ENCODE measurements at regions not wholly inside any gene's neighbourhood (a gene's known extent, or its start where the extent isn't known, plus 50 kb on each side); places are given as distances from the start of the nearest gene placed in this dataset.

GRCh38 chr2:16246911-16247310 lies 306.6 kb downstream of the MYCN start:
- no peaks in the 10 kb centered on the region for H3K27me3 ChIP-seq (ENCODE audit: control insufficient read depth, insufficient read depth, low read length)
- H3K36me3 ChIP-seq (ENCODE audit: control insufficient read depth, insufficient read depth, low read length) = no peaks in the 10 kb centered on the region
- no peak overlapping the region for H3K4me3 ChIP-seq (ENCODE audit: insufficient read depth, low read depth, low read length)
- no peak overlapping the region for H4K8ac ChIP-seq (ENCODE audit: low read depth in 2 of 2, low read length in 2 of 2)
- H3K23ac ChIP-seq (ENCODE audit: low read depth, low read length) = no peak overlapping the region
- H3K79me1 ChIP-seq (ENCODE audit: low read depth in 1 of 2, low read length in 2 of 2) = no peaks in the 10 kb centered on the region
- peaks cover 50% of the 10 kb centered on the region for H3K9me3 ChIP-seq (ENCODE audit: control insufficient read depth, insufficient read depth, low read length)
- H3K9ac ChIP-seq (ENCODE audit: low read depth, low read length) = no peak overlapping the region
- H3K4me2 ChIP-seq (ENCODE audit: low read depth, low read length) = no peak overlapping the region
- no peak overlapping the region for H2AFZ ChIP-seq (replicated peaks; ENCODE audit: low read length, poor library complexity)
- H2AK5ac ChIP-seq (ENCODE audit: low read depth, low read length) = no peak overlapping the region
- in situ Hi-C loops (cut with MboI; ENCODE audit: low sequenced_read_pairs) = no loop called here
- no peak for TF ChIP-seq RAD21 (IDR thresholded peaks at IDR 0.05; ENCODE audit: low read length)
- TF ChIP-seq CEBPB (IDR thresholded peaks at IDR 0.05; ENCODE audit: low read depth, low read length) = no peak
- no peak for TF ChIP-seq SMC3 (IDR thresholded peaks at IDR 0.05; ENCODE audit: low read depth, low read length)
- no peak overlapping the region for H2BK5ac ChIP-seq (ENCODE audit: low read depth, low read length, poor library complexity, severe bottlenecking)
- H3K27ac ChIP-seq (ENCODE audit: insufficient read depth, low read length) = no peak overlapping the region
- H4K20me1 ChIP-seq (ENCODE audit: insufficient read depth, low read length) = no peaks in the 10 kb centered on the region
- no peak overlapping the region for H3K14ac ChIP-seq (replicated peaks; ENCODE audit: low read depth, low read length)
- ATAC-seq (ENCODE audit: low read depth) (no peak), DNase-seq (no peak)
- WGBS, 2 experiments (ENCODE audit: extremely low coverage in 2 of 2, insufficient read length in 1 of 2) = no CpG with 5 or more reads among the region's 7 CpGs
- no peak overlapping the region for H2AK9ac ChIP-seq (replicated peaks; ENCODE audit: low read depth, low read length, poor library complexity)
- no peaks in the 10 kb centered on the region for H3K9me1 ChIP-seq (ENCODE audit: insufficient read depth, low read length)
- no peak overlapping the region for H3K4ac ChIP-seq (ENCODE audit: low read depth, low read length)
- intact Hi-C loops (cut with micrococcal nuclease) = no loop called here
- H3K4me1 ChIP-seq (ENCODE audit: control insufficient read depth, insufficient read depth, low read length) = no peaks in the 10 kb centered on the region
- no peak overlapping the region for H2BK20ac ChIP-seq (ENCODE audit: low read depth, low read length)
- no peak overlapping the region for H3K18ac ChIP-seq (ENCODE audit: low read depth, low read length)
- no peak overlapping the region for H2BK15ac ChIP-seq (ENCODE audit: low read depth, low read length)
- ChIA-PET POLR2A (ENCODE audit: unreplicated experiment) (no interaction called here), CTCF (no interaction called here)
- no peak overlapping the region for H4K5ac ChIP-seq (ENCODE audit: low read depth, low read length)
- no peak overlapping the region for H3K56ac ChIP-seq (ENCODE audit: extremely low read depth, insufficient read depth, low read length)
- no peak overlapping the region for H2BK120ac ChIP-seq (ENCODE audit: low read depth, low read length)
- no peak overlapping the region for H4K91ac ChIP-seq (ENCODE audit: insufficient read depth, low read depth, low read length)
- dilution Hi-C loops (cut with HindIII; ENCODE audit: low sequenced_read_pairs, unreplicated experiment) = no loop called here
- no TSS peak for BruUV-seq (replicated peaks)

Data from IMR-90 (cell line).